NCI-H1105 treated with DMSO at 0.1 percent for 48 hours (cell line): ENCODE measurements at regions not wholly inside any gene's neighbourhood (a gene's known extent, or its start where the extent isn't known, plus 50 kb on each side); places are given as distances from the start of the nearest gene placed in this dataset.
A peak's percentile ranks its signal among the peaks of the same experiment; 100 is the strongest.

Source experiments
- DNase-seq: peaks from one replicate; lab custom pipeline; 2025; lab: John Stamatoyannopoulos, UW

- DNase-seq: no peak
These were observed 136.1 kb downstream of the PAPOLA start for GRCh38 chr14:96638041-96638855.

GRCh38 chr14:96639550-96639949 is 137.4 kb downstream of the PAPOLA start:
- no peak for DNase-seq

GRCh38 chr14:96648506-96649326 is 146.5 kb downstream of the PAPOLA start:
- DNase-seq: no peak

- no peak for DNase-seq
These were observed 147.1 kb downstream of the PAPOLA start for GRCh38 chr14:96649327-96649601.

- DNase-seq: no peak
These were observed 143.6 kb upstream of the VRK1 start for GRCh38 chr14:96653597-96653996.

GRCh38 chr14:96658611-96659010 is 138.6 kb upstream of the VRK1 start:
- DNase-seq: no peak

GRCh38 chr14:96660123-96660522 is 137.1 kb upstream of the VRK1 start:
- no peak for DNase-seq

- DNase-seq: no peak
These were observed 136.5 kb upstream of the VRK1 start for GRCh38 chr14:96660667-96661066.

- DNase-seq: no peak
These were observed 135.8 kb upstream of the VRK1 start for GRCh38 chr14:96661244-96661969.

- peak; percentile 23 for DNase-seq
These were observed 134.8 kb upstream of the VRK1 start for GRCh38 chr14:96662116-96662970.

- no peak for DNase-seq
These were observed 134.1 kb upstream of the VRK1 start for GRCh38 chr14:96663076-96663475.

- DNase-seq: no peak
These were observed 133.6 kb upstream of the VRK1 start for GRCh38 chr14:96663491-96664067.

GRCh38 chr14:96666088-96666487 is 131.1 kb upstream of the VRK1 start:
- no peak for DNase-seq

- DNase-seq: no peak
These were observed 126.8 kb upstream of the VRK1 start for GRCh38 chr14:96670391-96670790.

GRCh38 chr14:96671218-96671617 is 126.0 kb upstream of the VRK1 start:
- no peak for DNase-seq

- no peak for DNase-seq
These were observed 123.5 kb upstream of the VRK1 start for GRCh38 chr14:96673706-96674105.

- no peak for DNase-seq
These were observed 123.1 kb upstream of the VRK1 start for GRCh38 chr14:96674121-96674520.

- DNase-seq: no peak
These were observed 121.0 kb upstream of the VRK1 start for GRCh38 chr14:96676166-96676565.

GRCh38 chr14:96681829-96682228 is 115.4 kb upstream of the VRK1 start:
- DNase-seq: no peak

GRCh38 chr14:96682401-96682800 is 114.8 kb upstream of the VRK1 start:
- no peak for DNase-seq

- DNase-seq: no peak
These were observed 113.5 kb upstream of the VRK1 start for GRCh38 chr14:96683562-96684289.
